GM12878 (cell line): ENCODE measurements at regions not wholly inside any gene's neighbourhood (a gene's known extent, or its start where the extent isn't known, plus 50 kb on each side); places are given as distances from the start of the nearest gene placed in this dataset.

ENCODE experiments used
- ATAC-seq: fragments of 200-7000 bp; cut with Tn5 transposase; 3 replicates; pipeline ENCODE4 v1.9.1; 2020; ENCODE audit warnings: mild to moderate bottlenecking, moderate library complexity
- BruUV-seq: library from RNA; stranded (reverse); fragments of 400-500 nt; replicated peaks from 2 replicates; lab custom pipeline; 2021; lab: Mats Ljungman, UMichigan
- CTCF ChIA-PET: fragments of 300-600 bp; sonication (Branson Sonifier 250); formaldehyde crosslinking; extraction: SDS; loops from one replicate; lab custom pipeline; 2021; ENCODE audit warnings: inconsistent platforms; lab: Yijun Ruan, JAX
- POLR2A ChIA-PET: fragments of 350-600 bp; formaldehyde crosslinking; extraction: SDS; loops from one replicate; lab custom pipeline; 2021; ENCODE audit warnings: inconsistent platforms; lab: Charles Lee
- RAD21 ChIA-PET: fragments of 300-600 bp; sonication (Branson Sonifier 250); formaldehyde crosslinking; loops from one replicate; lab custom pipeline; 2023; ENCODE audit warnings: antibody characterized with exemption; ENCODE audit not compliant: unreplicated experiment; lab: Charles Lee
- SMC1A ChIA-PET: fragments of 300-600 bp; sonication (Branson Sonifier 250); formaldehyde crosslinking; loops from one replicate; lab custom pipeline; 2023; ENCODE audit not compliant: unreplicated experiment, uncharacterized antibody; lab: Charles Lee
- DNase-seq: peaks from one replicate; pipeline ENCODE4 v3.0.0-alpha.2; 2011; ENCODE audit warnings: low read depth, low spot score
- FAIRE-seq: peaks from 3 replicates; lab custom pipeline; 2011; peaks lifted over from hg19 to GRCh38; lab: Jason Lieb, UNC
- H2AFZ ChIP-seq: 2 replicates; pipeline ENCODE4 v1.6.0; 2011; ENCODE audit warnings: low read depth, low read length, control low read depth; ENCODE audit not compliant: control insufficient read depth
- H3K27ac ChIP-seq: 2 replicates; pipeline ENCODE4 v1.5.1; 2011; ENCODE audit warnings: control low read depth; ENCODE audit not compliant: control insufficient read depth, insufficient read depth
- H3K27me3 ChIP-seq, 2 experiments: replicated peaks in 1 of 2; 2 replicates each; pipeline versions ENCODE4 v1.6.0 to v1.6.1; 2011; ENCODE audit warnings: low read length in 1 of 2; ENCODE audit not compliant: control insufficient read depth in 2 of 2, insufficient read depth in 2 of 2
- H3K36me3 ChIP-seq, 2 experiments: 2 replicates each; pipeline ENCODE4 v1.5.1; 2011; ENCODE audit warnings: low read length in 1 of 2; ENCODE audit not compliant: control insufficient read depth in 2 of 2, insufficient read depth in 2 of 2
- H3K4me1 ChIP-seq: 2 replicates; pipeline ENCODE4 v1.6.1; 2011; ENCODE audit warnings: mild to moderate bottlenecking, low read length, moderate library complexity, mixed read lengths; ENCODE audit not compliant: control insufficient read depth, insufficient read depth
- H3K4me2 ChIP-seq: 2 replicates; pipeline ENCODE4 v1.6.0; 2011; ENCODE audit warnings: control low read depth; ENCODE audit not compliant: control insufficient read depth, insufficient read depth
- H3K4me3 ChIP-seq: fragments of 200-600 bp; sonication (generic); 2 replicates; pipeline ENCODE4 v1.5.1; 2016
- H3K79me2 ChIP-seq: 2 replicates; pipeline ENCODE4 v1.6.0; 2011; ENCODE audit warnings: low read length; ENCODE audit not compliant: control insufficient read depth, insufficient read depth
- H3K9ac ChIP-seq: 2 replicates; pipeline ENCODE4 v1.8.0; 2011; ENCODE audit warnings: low read length, control low read depth, mixed read lengths; ENCODE audit not compliant: control insufficient read depth, insufficient read depth
- H3K9me3 ChIP-seq: replicated peaks from 3 replicates; pipeline ENCODE4 v1.5.1; 2011; ENCODE audit warnings: mild to moderate bottlenecking, low read length; ENCODE audit not compliant: control insufficient read depth, insufficient read depth
- H4K20me1 ChIP-seq: 2 replicates; pipeline ENCODE4 v1.6.0; 2011; ENCODE audit not compliant: control insufficient read depth, insufficient read depth
- BRCA1 ChIP-seq: IDR thresholded peaks from 2 replicates; pipeline ENCODE4 v1.6.1; 2011; ENCODE audit warnings: low read depth, low read length, improper control_type of control experiment
- GABPA ChIP-seq: IDR thresholded peaks from 2 replicates; pipeline ENCODE4 v1.6.1; 2014; ENCODE audit warnings: antibody characterized with exemption, low read depth, mild to moderate bottlenecking, inconsistent platforms
- MYB ChIP-seq: fragments of 150-350 bp; IDR thresholded peaks from 2 replicates; pipeline ENCODE4 v1.6.1; 2014; ENCODE audit warnings: mild to moderate bottlenecking, low read depth, low read length, borderline replicate concordance
- RAD21 ChIP-seq: IDR thresholded peaks from 2 replicates; pipeline ENCODE4 v1.6.1; 2011; ENCODE audit warnings: mild to moderate bottlenecking, low read depth, low read length, moderate library complexity; ENCODE audit not compliant: insufficient read depth
- SIX5 ChIP-seq: IDR thresholded peaks from 2 replicates; pipeline ENCODE4 v1.6.1; 2011; ENCODE audit warnings: mild to moderate bottlenecking, low read depth, low read length, moderate library complexity; ENCODE audit not compliant: severe bottlenecking
- SUZ12 ChIP-seq: fragments of 200-600 bp; sonication (generic); IDR thresholded peaks from one replicate; pipeline ENCODE4 v1.6.1; 2018; ENCODE audit warnings: antibody characterized with exemption, mild to moderate bottlenecking; ENCODE audit not compliant: unreplicated experiment
- ZNF384 ChIP-seq: IDR thresholded peaks from 2 replicates; pipeline ENCODE4 v1.6.1; 2012; ENCODE audit warnings: low read depth, mild to moderate bottlenecking, low read length, improper control_type of control experiment, borderline replicate concordance
- WGBS: methylation state at CpG from one replicate; pipeline ENCODE4 v1.1.6; 2016; ENCODE audit warnings: low lambda C conversion rate; ENCODE audit not compliant: insufficient replicate concordance, insufficient coverage; ENCODE audit errors: missing lambda C conversion rate; 5-methylcytosine and 5-hydroxymethylcytosine counted together
- in situ Hi-C: fragments of 300-500 bp; cut with MboI; formaldehyde crosslinking; loops from 9 replicates; pipeline ENCODE4 v1.14.3; 2018; ENCODE audit warnings: mixed read lengths
- intact Hi-C: fragments of 100-400 bp; cut with micrococcal nuclease; formaldehyde crosslinking; loops from one replicate; pipeline ENCODE4 v1.14.2; 2022; ENCODE audit not compliant: unreplicated experiment
- TF ChIP-seq, protein P1 (sequence below): fragments of 450-650 bp; IDR thresholded peaks from 2 replicates; pipeline ENCODE4 v1.6.1; 2017; ENCODE audit warnings: antibody characterized with exemption, mild to moderate bottlenecking, moderate library complexity

- BruUV-seq, result no TSS peak
- CTCF ChIA-PET, result interaction anchor here (0.8 to 1.7 kb wide), 4 partner anchors 15 to 507 kb away, joined by 3 to 11 read pairs (median 4); no protein-coding TSS in a partner anchor
Measured at GRCh38 chr15:94671858-94672532, 440.6 kb downstream of the MCTP2 start.

GRCh38 chr15:94673801-94674200 lies 442.4 kb downstream of the MCTP2 start:
- H3K36me3 ChIP-seq, result no peaks in the 10 kb centered on the region
- ChIA-PET SMC1A (interaction anchor here (0.7 kb wide), 1 partner anchor 1647 kb away, joined by 3 read pairs; no protein-coding TSS in a partner anchor), POLR2A (interaction anchor here (0.5 kb wide), 1 partner anchor 25 kb away, joined by 3 read pairs; no protein-coding TSS in a partner anchor), RAD21 (no interaction called here), CTCF (interaction anchor here (0.8 kb wide), 2 partner anchors 23 to 355 kb away, joined by 3 to 5 read pairs; no protein-coding TSS in a partner anchor)
- BruUV-seq, result no TSS peak
- 42% methylated on average over 9 of the region's 9 CpGs for WGBS
- H3K27ac ChIP-seq, result no peak overlapping the region
- no peak overlapping the region for H3K4me2 ChIP-seq
- no peaks in the 10 kb centered on the region for H3K79me2 ChIP-seq
- in situ Hi-C loops (no loop called here), intact Hi-C loops (loop anchor here (2.0 to 5.0 kb wide), 2 partner anchors 75 to 354 kb away; no protein-coding TSS in a partner anchor)
- no peaks in the 10 kb centered on the region for H3K4me1 ChIP-seq
- no peak overlapping the region for H3K9ac ChIP-seq
- H3K9me3 ChIP-seq, result no peaks in the 10 kb centered on the region
- no peak for ATAC-seq
- no peak for DNase-seq
- FAIRE-seq, result no peak
- no peak overlapping the region for H3K4me3 ChIP-seq
- no peak overlapping the region for H2AFZ ChIP-seq
- H3K27me3 ChIP-seq, result no peaks in the 10 kb centered on the region
- H4K20me1 ChIP-seq, result no peaks in the 10 kb centered on the region
- TF ChIP-seq, protein P1, sequence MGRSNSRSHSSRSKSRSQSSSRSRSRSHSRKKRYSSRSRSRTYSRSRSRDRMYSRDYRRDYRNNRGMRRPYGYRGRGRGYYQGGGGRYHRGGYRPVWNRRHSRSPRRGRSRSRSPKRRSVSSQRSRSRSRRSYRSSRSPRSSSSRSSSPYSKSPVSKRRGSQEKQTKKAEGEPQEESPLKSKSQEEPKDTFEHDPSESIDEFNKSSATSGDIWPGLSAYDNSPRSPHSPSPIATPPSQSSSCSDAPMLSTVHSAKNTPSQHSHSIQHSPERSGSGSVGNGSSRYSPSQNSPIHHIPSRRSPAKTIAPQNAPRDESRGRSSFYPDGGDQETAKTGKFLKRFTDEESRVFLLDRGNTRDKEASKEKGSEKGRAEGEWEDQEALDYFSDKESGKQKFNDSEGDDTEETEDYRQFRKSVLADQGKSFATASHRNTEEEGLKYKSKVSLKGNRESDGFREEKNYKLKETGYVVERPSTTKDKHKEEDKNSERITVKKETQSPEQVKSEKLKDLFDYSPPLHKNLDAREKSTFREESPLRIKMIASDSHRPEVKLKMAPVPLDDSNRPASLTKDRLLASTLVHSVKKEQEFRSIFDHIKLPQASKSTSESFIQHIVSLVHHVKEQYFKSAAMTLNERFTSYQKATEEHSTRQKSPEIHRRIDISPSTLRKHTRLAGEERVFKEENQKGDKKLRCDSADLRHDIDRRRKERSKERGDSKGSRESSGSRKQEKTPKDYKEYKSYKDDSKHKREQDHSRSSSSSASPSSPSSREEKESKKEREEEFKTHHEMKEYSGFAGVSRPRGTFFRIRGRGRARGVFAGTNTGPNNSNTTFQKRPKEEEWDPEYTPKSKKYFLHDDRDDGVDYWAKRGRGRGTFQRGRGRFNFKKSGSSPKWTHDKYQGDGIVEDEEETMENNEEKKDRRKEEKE, result no peak
- TF ChIP-seq SUZ12 (no peak), BRCA1 (no peak), MYB (no peak), RAD21 (no peak)

More at GRCh38 chr15:94671858-94672532, 440.6 kb downstream of the MCTP2 start:
- FAIRE-seq (no peak), DNase-seq (no peak), ATAC-seq (no peak)
- no peak overlapping the region for H2AFZ ChIP-seq
- H3K4me3 ChIP-seq, result no peak overlapping the region
- no peak for TF ChIP-seq ZNF384
- TF ChIP-seq GABPA, result no peak
- TF ChIP-seq SIX5, result no peak
- H3K9ac ChIP-seq, result no peak overlapping the region
- intact Hi-C loops (loop anchor here (2.0 to 5.0 kb wide), 2 partner anchors 73 to 355 kb away; no protein-coding TSS in a partner anchor), in situ Hi-C loops (no loop called here)
- ChIA-PET SMC1A (interaction anchor here (1.2 to 3.6 kb wide), 4 partner anchors 8 to 588 kb away, joined by 3 to 12 read pairs (median 4); no protein-coding TSS in a partner anchor), RAD21 (no interaction called here), POLR2A (interaction anchor here (0.5 kb wide), 1 partner anchor 75 kb away, joined by 3 read pairs; no protein-coding TSS in a partner anchor)
- H3K4me2 ChIP-seq, result no peak overlapping the region
- H3K27ac ChIP-seq, result no peak overlapping the region
- H3K27me3 ChIP-seq, result no peaks in the 10 kb centered on the region; a peak in 1 of 4 replicates
- no peaks in the 10 kb centered on the region for H4K20me1 ChIP-seq
- WGBS, result 20% methylated on average over 8 of the region's 8 CpGs
- no peaks in the 10 kb centered on the region for H3K9me3 ChIP-seq
- H3K36me3 ChIP-seq, result no peaks in the 10 kb centered on the region
- H3K4me1 ChIP-seq, result no peaks in the 10 kb centered on the region
- no peaks in the 10 kb centered on the region for H3K79me2 ChIP-seq
